K562 (cell line): ENCODE measurements at regions not wholly inside any gene's neighbourhood (a gene's known extent, or its start where the extent isn't known, plus 50 kb on each side); places are given as distances from the start of the nearest gene placed in this dataset.

Experiments
- ATAC-seq: fragments of 200-7000 bp; cut with Tn5 transposase; 3 replicates; pipeline ENCODE4 v1.9.1; 2020; ENCODE audit warnings: moderate library complexity
- BruUV-seq: library from RNA; stranded (reverse); fragments of 400-500 nt; replicated peaks from 2 replicates; lab custom pipeline; 2021; lab: Mats Ljungman, UMichigan
- CTCF ChIA-PET: fragments of 300-600 bp; formaldehyde crosslinking; extraction: SDS; loops from one replicate; lab custom pipeline; 2021; ENCODE audit warnings: low intra/inter-chr PET ratio; lab: Yijun Ruan, JAX
- POLR2A ChIA-PET: fragments of 300-600, 350-650 bp; sonication (Branson Sonifier 250); formaldehyde crosslinking; extraction: SDS; loops from one replicate; lab custom pipeline; 2021; ENCODE audit warnings: antibody characterized with exemption, inconsistent platforms; lab: Yijun Ruan, JAX
- DNase-seq, 4 experiments: peaks; one replicate each; pipeline versions ENCODE4 v3.0.0 to v3.0.0-alpha.2; 2011 to 2018; ENCODE audit warnings: low spot score in 3 of 4, mixed read lengths in 3 of 4; ENCODE audit errors: extremely low read depth in 1 of 4
- FAIRE-seq: peaks from 2 replicates; lab custom pipeline; 2011; peaks lifted over from hg19 to GRCh38; lab: Jason Lieb, UNC
- H2AFZ ChIP-seq: 2 replicates; pipeline ENCODE4 v1.6.0; 2011; ENCODE audit warnings: low read depth, low read length, control low read depth, inconsistent platforms
- H3K27ac ChIP-seq: fragments of 200-600 bp; 3 replicates; pipeline ENCODE4 v1.8.0; 2011; ENCODE audit warnings: low read depth, mild to moderate bottlenecking, control low read depth, inconsistent platforms, low read length, moderate library complexity, mixed read lengths; ENCODE audit errors: extremely low read depth
- H3K27me3 ChIP-seq, 2 experiments: fragments of 300-600 bp in 1 of 2; 2 replicates in 1 of 2; 3 replicates in 1 of 2; pipeline versions ENCODE4 v1.6.0 to v1.8.0; 2011; ENCODE audit warnings: inconsistent platforms in 2 of 2, low read length in 2 of 2, mild to moderate bottlenecking in 1 of 2, mixed read lengths in 1 of 2, moderate library complexity in 1 of 2; ENCODE audit not compliant: control insufficient read depth in 2 of 2, insufficient read depth in 2 of 2
- H3K36me3 ChIP-seq: fragments of 300-600 bp; 3 replicates; pipeline ENCODE4 v1.8.0; 2011; ENCODE audit warnings: mild to moderate bottlenecking, low read length, inconsistent platforms; ENCODE audit not compliant: control insufficient read depth, insufficient read depth
- H3K4me1 ChIP-seq, 2 experiments: fragments of 200-600 bp in 1 of 2; replicated peaks in 1 of 2; 2 replicates in 1 of 2; 3 replicates in 1 of 2; pipeline versions ENCODE4 v1.5.1 to v1.8.0; 2011; ENCODE audit warnings: inconsistent platforms in 2 of 2, low read length in 2 of 2, mild to moderate bottlenecking in 1 of 2, mixed read lengths in 1 of 2, moderate library complexity in 1 of 2; ENCODE audit not compliant: control insufficient read depth in 2 of 2, insufficient read depth in 2 of 2
- H3K4me2 ChIP-seq: 2 replicates; pipeline ENCODE4 v1.6.1; 2011; ENCODE audit warnings: low read length, control low read depth, inconsistent platforms, mixed read lengths; ENCODE audit not compliant: insufficient read depth
- H3K4me3 ChIP-seq: fragments of 200-600 bp; sonication (generic), shearing (Covaris generic); 2 replicates; pipeline ENCODE4 v1.5.1; 2016; ENCODE audit warnings: control low read depth, inconsistent platforms
- H3K79me2 ChIP-seq: fragments of 200-600 bp; 3 replicates; pipeline ENCODE4 v1.8.0; 2011; ENCODE audit warnings: low read length, inconsistent platforms; ENCODE audit not compliant: control insufficient read depth, insufficient read depth
- H3K9ac ChIP-seq, 2 experiments: 2 replicates each; pipeline versions ENCODE4 v1.6.0 to v1.6.1; 2011; ENCODE audit warnings: low read depth in 2 of 2, low read length in 2 of 2, control low read depth in 1 of 2, inconsistent platforms in 1 of 2, mild to moderate bottlenecking in 1 of 2, mixed read lengths in 1 of 2; ENCODE audit not compliant: insufficient read depth in 1 of 2
- H3K9me1 ChIP-seq: one replicate; pipeline ENCODE4 v1.6.0; 2011; ENCODE audit warnings: inconsistent platforms, mild to moderate bottlenecking, low read length, moderate library complexity; ENCODE audit not compliant: control insufficient read depth, insufficient read depth
- H3K9me3 ChIP-seq: replicated peaks from 2 replicates; pipeline ENCODE4 v1.5.1; 2011; ENCODE audit warnings: low read depth, low read length, inconsistent platforms; ENCODE audit not compliant: control insufficient read depth, insufficient read depth
- H4K20me1 ChIP-seq: replicated peaks from 2 replicates; pipeline ENCODE4 v1.6.1; 2011; ENCODE audit warnings: low read length, inconsistent platforms, mixed read lengths; ENCODE audit not compliant: control insufficient read depth, insufficient read depth
- EHMT2 ChIP-seq: fragments of 450-650 bp; IDR thresholded peaks from 2 replicates; pipeline ENCODE4 v1.6.1; 2018; ENCODE audit warnings: antibody characterized with exemption
- HLTF ChIP-seq: fragments of 450-650 bp; IDR thresholded peaks from 2 replicates; pipeline ENCODE4 v1.6.1; 2016
- TGIF2 ChIP-seq: sonication (generic); formaldehyde crosslinking; IDR thresholded peaks from 2 replicates; pipeline ENCODE4 v1.8.1; 2022; ENCODE audit warnings: mild to moderate bottlenecking, missing genetic modification reagents, moderate library complexity
- ZNF140 ChIP-seq: fragments of 250-450 bp; sonication (Bioruptor Pico); IDR thresholded peaks from 2 replicates; pipeline ENCODE4 v1.8.0; 2021; ENCODE audit warnings: moderate library complexity, mild to moderate bottlenecking, inconsistent platforms
- ZNF589 ChIP-seq: fragments of 200-800 bp; sonication (Bioruptor generic); IDR thresholded peaks from 2 replicates; pipeline ENCODE4 v1.6.1; 2016; ENCODE audit warnings: low read depth, missing genetic modification characterization, missing compliant biosample characterization
- ZNF668 ChIP-seq: fragments of 250-450 bp; sonication (Bioruptor Pico); IDR thresholded peaks from 2 replicates; pipeline ENCODE4 v1.8.0; 2022; ENCODE audit warnings: mild to moderate bottlenecking, inconsistent platforms
- ZNF780A ChIP-seq: fragments of 250-450 bp; sonication (Bioruptor Pico); IDR thresholded peaks from 2 replicates; pipeline ENCODE4 v1.5.0; 2021; ENCODE audit warnings: mild to moderate bottlenecking
- WGBS: fragments of 100-300 bp; shearing (Covaris generic); methylation state at CpG from one replicate; pipeline ENCODE4 v1.1.6; 2016; ENCODE audit warnings: low coverage, mixed read lengths; ENCODE audit not compliant: insufficient coverage; ENCODE audit errors: missing lambda C conversion rate; 5-methylcytosine and 5-hydroxymethylcytosine counted together
- in situ Hi-C: fragments of 300-500 bp; cut with MboI; formaldehyde crosslinking; loops from 4 replicates; pipeline ENCODE4 v1.15.0; 2018; ENCODE audit warnings: inconsistent platforms, mixed read lengths
- intact Hi-C: fragments of 100-400 bp; cut with micrococcal nuclease; formaldehyde crosslinking; loops from 2 replicates; pipeline ENCODE4 v1.14.2; 2022
- TF ChIP-seq, protein P1 (sequence below): fragments of 450-650 bp; formaldehyde crosslinking; IDR thresholded peaks from 2 replicates; pipeline ENCODE4 v1.4.0; 2020; ENCODE audit warnings: mild to moderate bottlenecking, moderate library complexity
- TF ChIP-seq, protein P2 (sequence below), 2 experiments: fragments of 450-650 bp in 1 of 2; sonication (generic) in 1 of 2; formaldehyde crosslinking in 1 of 2; IDR thresholded peaks; 2 replicates each; pipeline versions ENCODE4 v1.7.1 to v1.9.0; 2016 to 2022; ENCODE audit warnings: inconsistent platforms in 1 of 2, mild to moderate bottlenecking in 1 of 2, missing genetic modification reagents in 1 of 2

DNA sequence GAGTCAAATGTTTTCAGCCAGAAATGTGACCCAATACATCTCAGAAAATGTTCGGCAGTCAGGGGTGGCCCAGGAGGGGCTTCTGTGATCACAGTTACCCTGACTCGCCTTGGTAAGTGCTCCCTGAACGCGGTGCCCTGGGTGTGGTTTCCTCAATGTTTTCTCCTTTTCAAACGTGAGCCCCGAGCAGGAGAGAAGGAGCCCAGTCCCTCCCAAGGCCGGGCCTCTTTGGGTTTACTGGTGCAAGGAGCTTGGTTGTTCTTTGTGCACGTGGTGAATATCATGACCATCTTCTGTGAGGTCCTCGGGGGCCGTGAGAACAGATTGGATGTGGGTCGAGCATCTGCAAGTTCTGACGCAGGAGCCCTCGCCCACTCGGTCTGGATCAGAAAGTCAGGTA lies 55.8 kb upstream of the VIPR2 start:
- H3K9ac ChIP-seq, result no peak overlapping the region
- peaks cover 28 to 29% of the 10 kb centered on the region in 2 experiments for H3K4me1 ChIP-seq
- ChIA-PET POLR2A (no interaction called here), CTCF (no interaction called here)
- in situ Hi-C loops, result no loop called here
- WGBS, result 67% methylated on average over 14 of the region's 14 CpGs
- H3K4me3 ChIP-seq, result no peak overlapping the region
- H3K9me1 ChIP-seq, result peaks cover 2% of the 10 kb centered on the region
- DNase-seq (no peak), FAIRE-seq (no peak), ATAC-seq (no peak)
- H3K79me2 ChIP-seq, result no peaks in the 10 kb centered on the region
- TF ChIP-seq, protein P1, sequence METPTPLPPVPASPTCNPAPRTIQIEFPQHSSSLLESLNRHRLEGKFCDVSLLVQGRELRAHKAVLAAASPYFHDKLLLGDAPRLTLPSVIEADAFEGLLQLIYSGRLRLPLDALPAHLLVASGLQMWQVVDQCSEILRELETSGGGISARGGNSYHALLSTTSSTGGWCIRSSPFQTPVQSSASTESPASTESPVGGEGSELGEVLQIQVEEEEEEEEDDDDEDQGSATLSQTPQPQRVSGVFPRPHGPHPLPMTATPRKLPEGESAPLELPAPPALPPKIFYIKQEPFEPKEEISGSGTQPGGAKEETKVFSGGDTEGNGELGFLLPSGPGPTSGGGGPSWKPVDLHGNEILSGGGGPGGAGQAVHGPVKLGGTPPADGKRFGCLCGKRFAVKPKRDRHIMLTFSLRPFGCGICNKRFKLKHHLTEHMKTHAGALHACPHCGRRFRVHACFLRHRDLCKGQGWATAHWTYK, result no peak
- TF ChIP-seq, protein P2, sequence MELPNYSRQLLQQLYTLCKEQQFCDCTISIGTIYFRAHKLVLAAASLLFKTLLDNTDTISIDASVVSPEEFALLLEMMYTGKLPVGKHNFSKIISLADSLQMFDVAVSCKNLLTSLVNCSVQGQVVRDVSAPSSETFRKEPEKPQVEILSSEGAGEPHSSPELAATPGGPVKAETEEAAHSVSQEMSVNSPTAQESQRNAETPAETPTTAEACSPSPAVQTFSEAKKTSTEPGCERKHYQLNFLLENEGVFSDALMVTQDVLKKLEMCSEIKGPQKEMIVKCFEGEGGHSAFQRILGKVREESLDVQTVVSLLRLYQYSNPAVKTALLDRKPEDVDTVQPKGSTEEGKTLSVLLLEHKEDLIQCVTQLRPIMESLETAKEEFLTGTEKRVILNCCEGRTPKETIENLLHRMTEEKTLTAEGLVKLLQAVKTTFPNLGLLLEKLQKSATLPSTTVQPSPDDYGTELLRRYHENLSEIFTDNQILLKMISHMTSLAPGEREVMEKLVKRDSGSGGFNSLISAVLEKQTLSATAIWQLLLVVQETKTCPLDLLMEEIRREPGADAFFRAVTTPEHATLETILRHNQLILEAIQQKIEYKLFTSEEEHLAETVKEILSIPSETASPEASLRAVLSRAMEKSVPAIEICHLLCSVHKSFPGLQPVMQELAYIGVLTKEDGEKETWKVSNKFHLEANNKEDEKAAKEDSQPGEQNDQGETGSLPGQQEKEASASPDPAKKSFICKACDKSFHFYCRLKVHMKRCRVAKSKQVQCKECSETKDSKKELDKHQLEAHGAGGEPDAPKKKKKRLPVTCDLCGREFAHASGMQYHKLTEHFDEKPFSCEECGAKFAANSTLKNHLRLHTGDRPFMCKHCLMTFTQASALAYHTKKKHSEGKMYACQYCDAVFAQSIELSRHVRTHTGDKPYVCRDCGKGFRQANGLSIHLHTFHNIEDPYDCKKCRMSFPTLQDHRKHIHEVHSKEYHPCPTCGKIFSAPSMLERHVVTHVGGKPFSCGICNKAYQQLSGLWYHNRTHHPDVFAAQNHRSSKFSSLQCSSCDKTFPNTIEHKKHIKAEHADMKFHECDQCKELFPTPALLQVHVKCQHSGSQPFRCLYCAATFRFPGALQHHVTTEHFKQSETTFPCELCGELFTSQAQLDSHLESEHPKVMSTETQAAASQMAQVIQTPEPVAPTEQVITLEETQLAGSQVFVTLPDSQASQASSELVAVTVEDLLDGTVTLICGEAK (IDR thresholded peaks at IDR 0.05), result no peak
- TF ChIP-seq, protein P2 (CRISPR knock-in tag; IDR thresholded peaks at IDR 0.05), result no peak
- TF ChIP-seq TGIF2 (CRISPR knock-in tag), result no peak
- no peak for TF ChIP-seq ZNF780A
- TF ChIP-seq EHMT2, result no peak
- TF ChIP-seq ZNF589 (CRISPR knock-in tag), result no peak
- no peak for TF ChIP-seq ZNF668 (CRISPR knock-in tag)
- TF ChIP-seq ZNF140 (CRISPR knock-in tag), result no peak
- TF ChIP-seq HLTF, result no peak
- H4K20me1 ChIP-seq, result no peaks in the 10 kb centered on the region
- H2AFZ ChIP-seq, result peak overlapping the region; percentile 29; the same call in 1 of the 2 replicates
- no peak overlapping the region for H3K4me2 ChIP-seq
- no peaks in the 10 kb centered on the region for H3K9me3 ChIP-seq
- BruUV-seq, result no TSS peak
- H3K27me3 ChIP-seq, result peaks cover 11 to 13% of the 10 kb centered on the region in 2 experiments; a peak in 4 of 5 replicates
- no peaks in the 10 kb centered on the region for H3K36me3 ChIP-seq
- no peak overlapping the region for H3K27ac ChIP-seq
- intact Hi-C loops, result no loop called here
